Right kidney (tissue), 1 donor: ENCODE measurements at regions not wholly inside any gene's neighbourhood (a gene's known extent, or its start where the extent isn't known, plus 50 kb on each side); places are given as distances from the start of the nearest gene placed in this dataset.

ENCODE experiments used
- DNase-seq: peaks from one replicate; pipeline ENCODE4 v3.0.0-alpha.2; 2016

DNA sequence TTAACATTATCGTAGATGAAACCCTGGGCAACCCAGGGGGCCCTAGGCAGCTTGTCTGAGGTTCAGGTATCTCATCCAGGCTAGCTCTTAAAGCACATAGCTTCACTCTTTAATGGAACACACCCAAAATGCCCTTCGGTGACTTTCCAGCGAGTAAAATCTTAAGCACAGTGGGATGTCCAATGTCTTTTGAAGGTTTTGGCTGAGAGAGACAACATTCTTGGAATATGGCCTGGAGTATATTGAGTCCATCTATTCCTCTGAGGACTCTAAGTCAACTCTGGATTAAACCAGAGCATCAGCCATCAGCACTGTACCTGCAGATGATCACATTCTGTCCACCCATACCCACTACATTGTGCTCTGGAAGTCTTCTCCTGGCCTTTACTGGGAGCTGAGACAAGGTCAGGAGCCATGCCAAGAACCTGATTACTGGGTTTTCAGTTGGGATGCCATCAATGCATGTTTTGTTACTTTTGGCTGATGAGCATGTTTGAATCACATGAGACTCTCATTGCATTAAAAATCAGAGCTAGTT lies 63.4 kb upstream of the CDH11 start:
- no peak for DNase-seq

DNA sequence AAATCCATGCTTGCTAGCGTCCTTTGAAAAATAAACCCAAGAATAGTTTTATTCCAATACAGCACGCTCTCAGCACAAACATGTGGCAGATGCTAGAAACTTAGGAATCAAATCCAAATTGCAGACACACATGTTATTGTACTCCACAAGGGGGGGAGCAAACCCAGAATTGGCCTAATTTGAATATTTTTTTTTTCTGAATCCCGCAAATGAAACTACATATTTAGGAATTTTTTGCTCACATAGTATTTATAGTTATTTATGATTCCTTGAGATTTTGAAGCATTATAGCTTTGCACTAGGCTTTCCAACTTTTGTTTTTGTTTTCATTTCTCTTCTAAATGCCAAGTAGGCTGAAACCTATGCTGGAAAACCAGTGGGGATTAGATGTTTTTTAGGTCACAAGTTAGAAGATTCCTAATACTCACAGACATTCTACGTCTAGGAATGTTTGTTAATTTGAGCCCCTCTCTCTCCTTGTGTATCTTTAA lies 59.3 kb upstream of the CDH11 start:
- DNase-seq: no peak

DNA sequence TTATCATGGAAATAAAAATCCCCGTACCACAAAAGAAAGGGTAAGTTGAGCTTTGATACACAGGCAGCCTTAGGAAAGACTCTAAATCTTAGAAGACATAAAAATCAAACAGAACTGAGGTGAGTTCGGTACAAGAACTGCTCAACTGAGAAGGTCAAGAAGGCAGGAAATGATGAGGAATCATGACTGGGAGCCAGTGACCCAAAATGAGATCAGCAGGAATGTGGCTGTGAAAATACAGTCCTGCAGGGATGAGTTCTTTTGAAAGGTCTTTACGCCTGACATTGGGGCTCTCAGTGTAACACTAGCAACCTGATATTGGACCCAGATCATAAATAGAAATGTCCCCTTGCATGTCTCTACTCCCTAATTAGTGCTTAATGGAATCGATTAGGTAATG lies 56.3 kb upstream of the CDH11 start:
- DNase-seq: no peak

DNA sequence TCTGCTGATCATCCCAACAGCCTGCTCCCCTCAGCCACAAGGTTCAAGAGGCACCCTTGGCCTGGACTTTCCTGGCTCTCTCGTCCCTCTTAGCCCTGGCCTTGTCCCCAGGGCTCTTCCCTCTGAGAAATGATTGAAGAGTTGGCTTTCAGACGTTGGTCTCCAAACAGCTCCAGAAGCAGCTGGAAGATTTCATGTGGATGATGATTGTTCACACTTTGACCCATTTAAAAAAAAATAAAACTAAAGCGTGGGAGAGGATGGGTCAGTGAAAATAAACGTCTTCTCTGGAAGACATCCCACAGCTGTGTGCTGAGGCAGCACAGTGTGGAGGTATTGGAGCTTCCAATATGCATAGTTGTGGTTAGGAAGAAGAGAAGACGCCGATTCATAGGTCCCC lies 54.7 kb upstream of the CDH11 start:
- peak; percentile 64 for DNase-seq

DNA sequence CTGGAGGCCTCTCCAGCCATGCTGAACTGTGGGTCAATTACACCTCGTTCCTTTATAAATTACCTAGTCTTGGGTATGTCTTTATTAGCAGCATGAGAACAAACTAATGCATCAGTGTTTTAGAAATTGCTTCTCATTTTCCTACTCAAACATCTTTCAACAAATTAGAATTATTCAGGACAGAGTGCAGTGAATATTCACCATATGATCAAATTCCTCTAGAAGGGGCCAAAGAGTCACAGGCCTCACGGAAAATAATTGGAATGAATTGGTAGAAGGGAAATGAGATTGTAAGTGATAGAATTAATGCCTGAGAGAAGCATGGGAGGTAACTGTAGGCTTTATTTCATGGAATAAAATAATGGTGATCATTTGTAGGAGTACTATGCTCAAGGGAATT lies 50.5 kb upstream of the CDH11 start:
- no peak for DNase-seq
